Right ventricle myocardium superior (tissue), 1 donor: ENCODE measurements at regions not wholly inside any gene's neighbourhood (a gene's known extent, or its start where the extent isn't known, plus 50 kb on each side); places are given as distances from the start of the nearest gene placed in this dataset.

Source experiments
- ATAC-seq: fragments of 200-7000 bp; cut with Tn5 transposase; one replicate; pipeline ENCODE4 v1.9.1; 2020; ENCODE audit warnings: mild to moderate bottlenecking; ENCODE audit not compliant: poor library complexity
- DNase-seq: peaks from one replicate; pipeline ENCODE4 v3.0.0-alpha.2; 2020
- intact Hi-C: fragments of 100-400 bp; cut with DNase I; formaldehyde crosslinking; loops from one replicate; pipeline ENCODE4 v1.11.2; 2022
- donor health status: DM: no; HTN: yes; CAD: no; lungs with severe emphysema.

GRCh38 chr18:78123926-78124797 lies 855.5 kb upstream of the SALL3 start:
- ATAC-seq (no peak), DNase-seq (no peak)
- intact Hi-C loops: no loop called here

GRCh38 chr18:78125206-78125896 lies 854.3 kb upstream of the SALL3 start:
- ATAC-seq (no peak), DNase-seq (no peak)
- intact Hi-C loops: no loop called here

- ATAC-seq: no peak
- no peak for DNase-seq
- intact Hi-C loops: no loop called here
Observed at GRCh38 chr18:78126106-78126505, 853.5 kb upstream of the SALL3 start.

- intact Hi-C loops: no loop called here
- DNase-seq: no peak
- no peak for ATAC-seq
Observed at GRCh38 chr18:78126536-78126935, 853.1 kb upstream of the SALL3 start.

- ATAC-seq: no peak
- no peak for DNase-seq
- intact Hi-C loops: no loop called here
Observed at GRCh38 chr18:78127041-78127440, 852.6 kb upstream of the SALL3 start.

- intact Hi-C loops: no loop called here
- ATAC-seq: no peak
- DNase-seq: no peak
Observed at GRCh38 chr18:78128004-78128403, 851.6 kb upstream of the SALL3 start.

- DNase-seq: no peak
- ATAC-seq: no peak
Observed at GRCh38 chr18:78129260-78129659, 850.4 kb upstream of the SALL3 start.

GRCh38 chr18:78130232-78131195 lies 849.1 kb upstream of the SALL3 start:
- ATAC-seq: no peak
- no peak for DNase-seq
- intact Hi-C loops: no loop called here

More at GRCh38 chr18:78129260-78129659, 850.4 kb upstream of the SALL3 start:
- intact Hi-C loops: no loop called here

GRCh38 chr18:78133729-78134128 lies 845.9 kb upstream of the SALL3 start:
- intact Hi-C loops: no loop called here
- ATAC-seq: no peak
- no peak for DNase-seq

- intact Hi-C loops: no loop called here
Observed at GRCh38 chr18:78136986-78137385, 842.6 kb upstream of the SALL3 start.

GRCh38 chr18:78138983-78139496 lies 840.6 kb upstream of the SALL3 start:
- no peak for DNase-seq
- intact Hi-C loops: no loop called here
- no peak for ATAC-seq

More at GRCh38 chr18:78136986-78137385, 842.6 kb upstream of the SALL3 start:
- ATAC-seq (no peak), DNase-seq (no peak)

GRCh38 chr18:78140294-78140693 lies 839.3 kb upstream of the SALL3 start:
- intact Hi-C loops: no loop called here
- ATAC-seq (no peak), DNase-seq (no peak)

GRCh38 chr18:78144669-78145068 lies 834.9 kb upstream of the SALL3 start:
- DNase-seq (no peak), ATAC-seq (no peak)
- intact Hi-C loops: no loop called here

- no peak for DNase-seq
- ATAC-seq: no peak
- intact Hi-C loops: no loop called here
Observed at GRCh38 chr18:78145096-78145495, 834.5 kb upstream of the SALL3 start.

GRCh38 chr18:78146136-78147085 lies 833.2 kb upstream of the SALL3 start:
- no peak for DNase-seq

GRCh38 chr18:78150590-78150989 lies 829.0 kb upstream of the SALL3 start:
- DNase-seq (no peak), ATAC-seq (no peak)
- intact Hi-C loops: no loop called here

More at GRCh38 chr18:78146136-78147085, 833.2 kb upstream of the SALL3 start:
- intact Hi-C loops: no loop called here
- ATAC-seq: no peak

- intact Hi-C loops: no loop called here
- no peak for DNase-seq
- ATAC-seq: no peak
Observed at GRCh38 chr18:78151234-78151633, 828.4 kb upstream of the SALL3 start.
